ENCODE measurements at regions not wholly inside any gene's neighbourhood (a gene's known extent, or its start where the extent isn't known, plus 50 kb on each side); places are given as distances from the start of the nearest gene placed in this dataset.

DNA sequence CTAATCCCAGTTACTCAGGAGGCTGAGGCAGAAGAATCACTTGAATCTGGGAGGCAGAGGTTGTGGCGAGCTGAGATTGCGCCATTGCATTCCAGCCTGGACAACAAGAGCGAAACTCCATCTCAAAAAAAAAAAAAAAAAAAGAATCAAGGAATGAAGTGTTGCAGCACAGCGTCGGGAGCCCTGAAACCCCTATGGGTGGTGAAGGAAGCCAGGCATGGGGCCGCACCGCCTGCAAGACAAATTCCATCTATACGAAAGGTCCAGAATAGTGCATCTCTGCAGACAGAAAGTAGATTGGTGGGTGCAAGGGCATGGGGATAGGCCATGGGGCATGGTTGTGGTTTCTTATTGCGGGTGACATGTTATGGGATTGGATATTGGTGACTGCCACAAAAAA, 98.6 kb upstream of the PRR20G start:
- TF ChIP-seq, protein P1, sequence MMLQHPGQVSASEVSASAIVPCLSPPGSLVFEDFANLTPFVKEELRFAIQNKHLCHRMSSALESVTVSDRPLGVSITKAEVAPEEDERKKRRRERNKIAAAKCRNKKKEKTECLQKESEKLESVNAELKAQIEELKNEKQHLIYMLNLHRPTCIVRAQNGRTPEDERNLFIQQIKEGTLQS (IDR thresholded peaks at IDR 0.05) = no peak
- TF ChIP-seq, protein P2, sequence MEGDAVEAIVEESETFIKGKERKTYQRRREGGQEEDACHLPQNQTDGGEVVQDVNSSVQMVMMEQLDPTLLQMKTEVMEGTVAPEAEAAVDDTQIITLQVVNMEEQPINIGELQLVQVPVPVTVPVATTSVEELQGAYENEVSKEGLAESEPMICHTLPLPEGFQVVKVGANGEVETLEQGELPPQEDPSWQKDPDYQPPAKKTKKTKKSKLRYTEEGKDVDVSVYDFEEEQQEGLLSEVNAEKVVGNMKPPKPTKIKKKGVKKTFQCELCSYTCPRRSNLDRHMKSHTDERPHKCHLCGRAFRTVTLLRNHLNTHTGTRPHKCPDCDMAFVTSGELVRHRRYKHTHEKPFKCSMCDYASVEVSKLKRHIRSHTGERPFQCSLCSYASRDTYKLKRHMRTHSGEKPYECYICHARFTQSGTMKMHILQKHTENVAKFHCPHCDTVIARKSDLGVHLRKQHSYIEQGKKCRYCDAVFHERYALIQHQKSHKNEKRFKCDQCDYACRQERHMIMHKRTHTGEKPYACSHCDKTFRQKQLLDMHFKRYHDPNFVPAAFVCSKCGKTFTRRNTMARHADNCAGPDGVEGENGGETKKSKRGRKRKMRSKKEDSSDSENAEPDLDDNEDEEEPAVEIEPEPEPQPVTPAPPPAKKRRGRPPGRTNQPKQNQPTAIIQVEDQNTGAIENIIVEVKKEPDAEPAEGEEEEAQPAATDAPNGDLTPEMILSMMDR (IDR thresholded peaks at IDR 0.05 in 2 of 3, conservative IDR thresholded peaks at IDR 0.05 in 1 of 3; ENCODE audit: borderline replicate concordance in 1 of 3, insufficient read depth in 1 of 3, low read depth in 2 of 3, low read length in 2 of 3) = no peak
- TF ChIP-seq CEBPB (IDR thresholded peaks at IDR 0.05; ENCODE audit: low read depth) = no peak
- TF ChIP-seq EGR1 (IDR thresholded peaks at IDR 0.05; ENCODE audit: low read depth) = no peak
- TF ChIP-seq POLR2AphosphoS5 (IDR thresholded peaks at IDR 0.05; ENCODE audit: low read depth, low read length) = no peak
- TF ChIP-seq ZFX (IDR thresholded peaks at IDR 0.05) = no peak
- TF ChIP-seq POLR2A (IDR thresholded peaks at IDR 0.05; ENCODE audit: borderline replicate concordance, extremely low read depth, insufficient read depth, insufficient read length) = no peak
- TF ChIP-seq SRF (IDR thresholded peaks at IDR 0.05; ENCODE audit: low read depth) = no peak
- TF ChIP-seq, protein P3, sequence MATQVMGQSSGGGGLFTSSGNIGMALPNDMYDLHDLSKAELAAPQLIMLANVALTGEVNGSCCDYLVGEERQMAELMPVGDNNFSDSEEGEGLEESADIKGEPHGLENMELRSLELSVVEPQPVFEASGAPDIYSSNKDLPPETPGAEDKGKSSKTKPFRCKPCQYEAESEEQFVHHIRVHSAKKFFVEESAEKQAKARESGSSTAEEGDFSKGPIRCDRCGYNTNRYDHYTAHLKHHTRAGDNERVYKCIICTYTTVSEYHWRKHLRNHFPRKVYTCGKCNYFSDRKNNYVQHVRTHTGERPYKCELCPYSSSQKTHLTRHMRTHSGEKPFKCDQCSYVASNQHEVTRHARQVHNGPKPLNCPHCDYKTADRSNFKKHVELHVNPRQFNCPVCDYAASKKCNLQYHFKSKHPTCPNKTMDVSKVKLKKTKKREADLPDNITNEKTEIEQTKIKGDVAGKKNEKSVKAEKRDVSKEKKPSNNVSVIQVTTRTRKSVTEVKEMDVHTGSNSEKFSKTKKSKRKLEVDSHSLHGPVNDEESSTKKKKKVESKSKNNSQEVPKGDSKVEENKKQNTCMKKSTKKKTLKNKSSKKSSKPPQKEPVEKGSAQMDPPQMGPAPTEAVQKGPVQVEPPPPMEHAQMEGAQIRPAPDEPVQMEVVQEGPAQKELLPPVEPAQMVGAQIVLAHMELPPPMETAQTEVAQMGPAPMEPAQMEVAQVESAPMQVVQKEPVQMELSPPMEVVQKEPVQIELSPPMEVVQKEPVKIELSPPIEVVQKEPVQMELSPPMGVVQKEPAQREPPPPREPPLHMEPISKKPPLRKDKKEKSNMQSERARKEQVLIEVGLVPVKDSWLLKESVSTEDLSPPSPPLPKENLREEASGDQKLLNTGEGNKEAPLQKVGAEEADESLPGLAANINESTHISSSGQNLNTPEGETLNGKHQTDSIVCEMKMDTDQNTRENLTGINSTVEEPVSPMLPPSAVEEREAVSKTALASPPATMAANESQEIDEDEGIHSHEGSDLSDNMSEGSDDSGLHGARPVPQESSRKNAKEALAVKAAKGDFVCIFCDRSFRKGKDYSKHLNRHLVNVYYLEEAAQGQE (IDR thresholded peaks at IDR 0.05; ENCODE audit: low read depth) = no peak
- TF ChIP-seq ZNF274 (IDR thresholded peaks at IDR 0.05; ENCODE audit: low read depth, low read length) = no peak
- TF ChIP-seq, protein P4, sequence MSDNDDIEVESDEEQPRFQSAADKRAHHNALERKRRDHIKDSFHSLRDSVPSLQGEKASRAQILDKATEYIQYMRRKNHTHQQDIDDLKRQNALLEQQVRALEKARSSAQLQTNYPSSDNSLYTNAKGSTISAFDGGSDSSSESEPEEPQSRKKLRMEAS (IDR thresholded peaks at IDR 0.05) = no peak
- no peak for TF ChIP-seq EZH2 (IDR thresholded peaks at IDR 0.05)
- no peak for TF ChIP-seq ELF1 (IDR thresholded peaks at IDR 0.05; ENCODE audit: borderline replicate concordance, low read depth)
- no peak for TF ChIP-seq SIN3A (IDR thresholded peaks at IDR 0.05; ENCODE audit: low read depth)

All from HCT116 (cell line).